ENCODE measurements at regions not wholly inside any gene's neighbourhood (a gene's known extent, or its start where the extent isn't known, plus 50 kb on each side); places are given as distances from the start of the nearest gene placed in this dataset.

DNA sequence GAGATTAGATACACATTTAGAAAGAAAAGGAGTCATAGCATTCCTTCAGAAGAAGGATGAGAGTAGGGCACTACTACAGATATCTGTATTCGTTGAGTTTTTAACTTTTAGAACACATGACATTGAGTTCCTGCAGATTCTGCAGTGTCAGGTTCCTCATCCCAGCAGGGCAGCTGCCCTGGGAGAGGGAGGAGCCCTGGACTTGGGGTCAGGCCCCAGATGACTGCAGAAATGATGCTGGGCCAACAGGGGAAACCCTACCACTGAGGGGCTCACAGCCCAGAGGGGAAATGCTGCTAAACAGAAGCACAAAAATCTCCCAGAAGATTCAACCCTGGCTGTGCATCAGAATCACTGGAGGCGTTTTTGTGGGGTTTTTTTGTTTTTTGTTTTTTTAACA lies 68.9 kb upstream of the TAF1L start:
- Histone ChIP-seq H3K9me3 (ENCODE audit: control insufficient read depth in 2 of 3, insufficient read depth in 1 of 3, low read length in 3 of 3) (no peaks in the 10 kb centered on the region), H3K9ac (ENCODE audit: low read length in 3 of 3) (no peak overlapping the region), H3K4me3 (ENCODE audit: low read length in 3 of 3) (no peak overlapping the region), H3K36me3 (ENCODE audit: control insufficient read depth in 2 of 3, insufficient read depth in 3 of 3, low read length in 3 of 3) (no peaks in the 10 kb centered on the region), H3K27ac (ENCODE audit: low read depth in 2 of 2, low read length in 2 of 2) (no peak overlapping the region), H3K4me1 (ENCODE audit: control insufficient read depth in 2 of 3, insufficient read depth in 2 of 3, low read depth in 1 of 3, low read length in 3 of 3) (no peaks in the 10 kb centered on the region), H3K27me3 (ENCODE audit: control insufficient read depth, insufficient read depth, low read length) (no peaks in the 10 kb centered on the region)
- TF ChIP-seq, protein P1, sequence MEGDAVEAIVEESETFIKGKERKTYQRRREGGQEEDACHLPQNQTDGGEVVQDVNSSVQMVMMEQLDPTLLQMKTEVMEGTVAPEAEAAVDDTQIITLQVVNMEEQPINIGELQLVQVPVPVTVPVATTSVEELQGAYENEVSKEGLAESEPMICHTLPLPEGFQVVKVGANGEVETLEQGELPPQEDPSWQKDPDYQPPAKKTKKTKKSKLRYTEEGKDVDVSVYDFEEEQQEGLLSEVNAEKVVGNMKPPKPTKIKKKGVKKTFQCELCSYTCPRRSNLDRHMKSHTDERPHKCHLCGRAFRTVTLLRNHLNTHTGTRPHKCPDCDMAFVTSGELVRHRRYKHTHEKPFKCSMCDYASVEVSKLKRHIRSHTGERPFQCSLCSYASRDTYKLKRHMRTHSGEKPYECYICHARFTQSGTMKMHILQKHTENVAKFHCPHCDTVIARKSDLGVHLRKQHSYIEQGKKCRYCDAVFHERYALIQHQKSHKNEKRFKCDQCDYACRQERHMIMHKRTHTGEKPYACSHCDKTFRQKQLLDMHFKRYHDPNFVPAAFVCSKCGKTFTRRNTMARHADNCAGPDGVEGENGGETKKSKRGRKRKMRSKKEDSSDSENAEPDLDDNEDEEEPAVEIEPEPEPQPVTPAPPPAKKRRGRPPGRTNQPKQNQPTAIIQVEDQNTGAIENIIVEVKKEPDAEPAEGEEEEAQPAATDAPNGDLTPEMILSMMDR (IDR thresholded peaks at IDR 0.05; ENCODE audit: borderline replicate concordance, extremely low read depth, insufficient read depth), result no peak
- no peak for DNase-seq
- intact Hi-C loops (cut with DNase I), result no loop called here
- no peak for FAIRE-seq

DNA sequence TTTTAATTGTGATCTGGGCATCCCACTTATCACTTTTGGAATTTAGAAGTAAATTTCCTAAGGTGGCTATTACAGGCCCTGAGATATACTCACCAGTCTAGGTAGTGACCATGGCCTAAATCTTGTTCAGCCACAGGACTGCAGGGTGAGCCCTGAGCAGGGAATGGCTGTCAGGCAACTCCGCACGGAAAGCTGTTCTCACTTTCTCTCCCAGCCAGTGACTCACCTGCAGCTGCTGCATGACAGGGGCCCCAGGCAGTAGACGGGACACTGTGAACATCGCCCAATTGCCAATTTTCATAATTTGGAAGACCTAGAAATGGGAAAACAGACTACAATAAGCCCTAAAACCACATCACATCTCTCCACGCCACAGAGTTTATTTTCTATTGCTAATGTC lies 69.6 kb upstream of the TAF1L start:
- H3K36me3 ChIP-seq (ENCODE audit: control insufficient read depth in 2 of 3, insufficient read depth in 3 of 3, low read length in 3 of 3), result no peaks in the 10 kb centered on the region
- H3K4me3 ChIP-seq (ENCODE audit: low read length in 3 of 3), result no peak overlapping the region
- no peak for DNase-seq
- intact Hi-C loops (cut with DNase I), result no loop called here
- H3K9me3 ChIP-seq (ENCODE audit: control insufficient read depth in 2 of 3, insufficient read depth in 1 of 3, low read length in 3 of 3), result no peaks in the 10 kb centered on the region
- no peak overlapping the region for H3K27ac ChIP-seq (ENCODE audit: low read depth in 2 of 2, low read length in 2 of 2)
- no peak overlapping the region for H3K9ac ChIP-seq (ENCODE audit: low read length in 3 of 3)
- no peaks in the 10 kb centered on the region for H3K4me1 ChIP-seq (ENCODE audit: control insufficient read depth in 2 of 3, insufficient read depth in 2 of 3, low read depth in 1 of 3, low read length in 3 of 3)
- TF ChIP-seq, protein P1 (IDR thresholded peaks at IDR 0.05; ENCODE audit: borderline replicate concordance, extremely low read depth, insufficient read depth), result no peak
- H3K27me3 ChIP-seq (ENCODE audit: control insufficient read depth, insufficient read depth, low read length), result no peaks in the 10 kb centered on the region
- FAIRE-seq, result no peak

DNA sequence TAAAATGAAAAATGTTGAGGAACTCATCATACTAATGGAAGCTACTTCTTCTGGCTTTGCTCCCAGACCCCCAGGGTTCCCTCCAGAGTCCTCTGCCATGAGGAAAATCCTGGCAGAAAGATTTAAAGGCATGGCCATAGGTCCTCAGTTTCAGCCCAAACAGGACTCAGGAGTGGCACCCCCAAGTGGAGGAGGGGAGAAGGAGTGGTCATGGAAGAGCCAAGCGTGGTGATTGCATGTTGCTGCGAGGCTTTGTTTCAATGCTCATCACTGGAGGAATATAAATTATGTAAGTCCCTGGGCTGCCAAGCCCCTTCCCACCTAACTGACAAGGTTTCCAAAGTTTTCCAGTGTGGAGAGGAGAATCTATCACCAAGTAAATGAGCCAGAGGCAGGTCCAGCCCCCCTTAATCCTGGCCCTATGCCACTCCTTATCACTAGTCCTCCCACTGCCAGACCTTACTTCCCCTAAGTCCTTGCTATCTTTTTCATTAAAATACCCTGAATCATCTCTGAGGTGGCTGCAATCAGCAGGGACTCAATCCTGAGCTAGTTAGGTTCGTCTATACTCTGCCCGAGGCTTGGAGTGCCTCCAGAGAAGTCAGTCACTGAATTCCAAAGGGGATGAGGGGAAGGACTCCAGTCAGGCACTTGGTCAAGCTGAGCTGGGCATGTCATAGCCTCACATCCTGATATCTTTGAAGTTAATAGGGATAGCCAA lies 70.7 kb upstream of the TAF1L start:
- no peaks in the 10 kb centered on the region for H3K9me3 ChIP-seq (ENCODE audit: control insufficient read depth in 2 of 3, insufficient read depth in 1 of 3, low read length in 3 of 3)
- no peaks in the 10 kb centered on the region for H3K27me3 ChIP-seq (ENCODE audit: control insufficient read depth, insufficient read depth, low read length)
- H3K4me3 ChIP-seq (ENCODE audit: low read length in 3 of 3), result no peak overlapping the region
- H3K9ac ChIP-seq (ENCODE audit: low read length in 3 of 3), result no peak overlapping the region
- TF ChIP-seq, protein P1 (IDR thresholded peaks at IDR 0.05; ENCODE audit: borderline replicate concordance, extremely low read depth, insufficient read depth), result no peak
- no peaks in the 10 kb centered on the region for H3K4me1 ChIP-seq (ENCODE audit: control insufficient read depth in 2 of 3, insufficient read depth in 2 of 3, low read depth in 1 of 3, low read length in 3 of 3)
- FAIRE-seq, result no peak
- intact Hi-C loops (cut with DNase I), result no loop called here
- H3K36me3 ChIP-seq (ENCODE audit: control insufficient read depth in 2 of 3, insufficient read depth in 3 of 3, low read length in 3 of 3), result no peaks in the 10 kb centered on the region
- DNase-seq, result no peak
- H3K27ac ChIP-seq (ENCODE audit: low read depth in 2 of 2, low read length in 2 of 2), result no peak overlapping the region

DNA sequence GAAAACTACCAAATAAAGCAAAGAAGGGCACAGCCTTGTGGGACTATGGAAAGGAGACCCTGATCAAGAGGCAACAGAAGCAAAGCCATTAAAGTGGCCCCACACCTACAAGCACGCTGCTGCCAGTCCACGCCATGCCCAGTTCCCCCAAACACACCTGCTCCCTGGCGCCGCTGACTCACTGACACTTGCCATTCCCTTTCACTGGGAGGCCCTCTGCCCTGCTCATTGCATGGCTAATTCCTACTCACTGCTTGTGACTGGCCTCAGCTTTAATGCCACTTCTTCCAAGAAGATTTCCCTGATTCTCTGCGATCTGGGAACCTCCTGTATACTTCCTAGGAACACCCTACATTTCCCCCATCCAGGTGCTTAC lies 71.2 kb upstream of the TAF1L start:
- Histone ChIP-seq H3K27me3 (ENCODE audit: control insufficient read depth, insufficient read depth, low read length) (no peaks in the 10 kb centered on the region), H3K4me3 (ENCODE audit: low read length in 3 of 3) (no peak overlapping the region), H3K27ac (ENCODE audit: low read depth in 2 of 2, low read length in 2 of 2) (no peak overlapping the region), H3K4me1 (ENCODE audit: control insufficient read depth in 2 of 3, insufficient read depth in 2 of 3, low read depth in 1 of 3, low read length in 3 of 3) (no peaks in the 10 kb centered on the region), H3K36me3 (ENCODE audit: control insufficient read depth in 2 of 3, insufficient read depth in 3 of 3, low read length in 3 of 3) (no peaks in the 10 kb centered on the region), H3K9ac (ENCODE audit: low read length in 3 of 3) (no peak overlapping the region), H3K9me3 (ENCODE audit: control insufficient read depth in 2 of 3, insufficient read depth in 1 of 3, low read length in 3 of 3) (no peaks in the 10 kb centered on the region)
- intact Hi-C loops (cut with DNase I), result no loop called here
- no peak for DNase-seq
- FAIRE-seq, result no peak
- TF ChIP-seq, protein P1 (IDR thresholded peaks at IDR 0.05; ENCODE audit: borderline replicate concordance, extremely low read depth, insufficient read depth), result no peak

Data from kidney (tissue), 13 donors.